NCI-H2227 (cell line): ENCODE measurements at regions not wholly inside any gene's neighbourhood (a gene's known extent, or its start where the extent isn't known, plus 50 kb on each side); places are given as distances from the start of the nearest gene placed in this dataset.

Source experiments
- DNase-seq: peaks from one replicate; lab custom pipeline; 2025; ENCODE audit not compliant: unreplicated experiment; lab: John Stamatoyannopoulos, UW

- no peak for DNase-seq
Observed at GRCh38 chr3:182703233-182703632, 90.1 kb upstream of the ATP11B start.

DNA sequence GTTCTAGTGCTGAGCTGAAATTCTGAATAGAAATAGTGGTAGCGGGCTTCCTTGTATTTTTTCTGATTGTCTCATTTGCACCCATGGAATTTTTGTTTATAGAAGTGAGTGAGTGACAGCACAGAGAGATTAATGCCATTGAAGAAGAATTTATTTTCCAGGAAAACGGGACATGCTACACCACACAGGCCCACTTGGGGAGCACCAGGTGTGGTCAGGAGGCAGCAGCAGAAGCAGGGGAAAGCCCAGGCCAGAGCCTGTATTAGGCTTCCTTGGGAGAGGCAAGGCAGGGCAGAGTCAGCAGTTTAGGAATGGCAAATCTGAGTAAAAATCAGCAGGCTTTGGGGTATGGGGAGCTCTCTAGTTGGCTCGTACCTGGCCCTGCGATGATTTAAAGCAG, 88.4 kb upstream of the ATP11B start:
- no peak for DNase-seq

DNA sequence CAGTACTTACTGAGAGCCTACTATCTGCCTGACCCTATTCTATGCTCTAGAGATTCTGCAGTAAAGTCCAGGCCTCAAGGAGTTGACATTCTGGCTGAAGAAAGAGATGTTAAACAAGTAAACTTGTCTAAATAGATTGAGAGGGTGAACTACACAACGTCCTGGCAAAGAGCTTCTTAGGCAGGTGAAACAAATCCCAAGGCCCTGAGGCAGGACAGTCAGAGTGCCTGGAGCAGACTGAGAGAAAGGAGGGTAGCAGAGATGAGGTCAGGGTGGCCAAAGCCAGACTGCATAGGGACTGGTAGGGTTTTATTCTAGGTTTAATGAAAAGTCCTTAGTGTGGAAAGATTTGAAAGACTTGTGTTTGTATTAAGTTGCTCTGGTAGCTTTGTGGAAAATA, 84.5 kb upstream of the ATP11B start:
- DNase-seq = no peak

GRCh38 chr3:182709306-182709705, 84.0 kb upstream of the ATP11B start:
- DNase-seq = no peak

- DNase-seq = peak; percentile 41
Observed at GRCh38 chr3:182710557-182711157, 82.6 kb upstream of the ATP11B start.

GRCh38 chr3:182711261-182711683, 82.0 kb upstream of the ATP11B start:
- DNase-seq = no peak

DNA sequence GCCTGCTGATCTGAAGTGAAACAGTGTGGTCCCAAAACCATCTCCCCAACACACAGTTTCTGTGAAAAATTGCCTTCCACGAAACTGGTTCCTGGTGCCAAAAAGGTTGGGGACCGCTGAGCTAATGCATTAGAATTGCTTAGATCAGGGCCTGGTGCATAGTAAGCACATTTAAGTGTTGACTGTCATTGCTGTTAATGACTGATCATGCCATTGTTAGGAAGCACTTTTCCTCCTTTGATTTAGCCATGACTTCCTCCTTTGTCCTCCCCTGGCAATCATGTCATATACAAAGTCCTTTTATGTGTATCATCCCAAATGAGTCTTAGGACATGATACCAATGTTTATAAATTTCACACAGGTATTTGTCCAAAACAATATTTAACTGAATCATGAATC, 81.5 kb upstream of the ATP11B start:
- DNase-seq = no peak

- no peak for DNase-seq
Observed at GRCh38 chr3:182713111-182713510, 80.2 kb upstream of the ATP11B start.

GRCh38 chr3:182713743-182714517, 79.4 kb upstream of the ATP11B start:
- DNase-seq = peak; percentile 54

GRCh38 chr3:182715006-182715405, 78.3 kb upstream of the ATP11B start:
- no peak for DNase-seq

DNA sequence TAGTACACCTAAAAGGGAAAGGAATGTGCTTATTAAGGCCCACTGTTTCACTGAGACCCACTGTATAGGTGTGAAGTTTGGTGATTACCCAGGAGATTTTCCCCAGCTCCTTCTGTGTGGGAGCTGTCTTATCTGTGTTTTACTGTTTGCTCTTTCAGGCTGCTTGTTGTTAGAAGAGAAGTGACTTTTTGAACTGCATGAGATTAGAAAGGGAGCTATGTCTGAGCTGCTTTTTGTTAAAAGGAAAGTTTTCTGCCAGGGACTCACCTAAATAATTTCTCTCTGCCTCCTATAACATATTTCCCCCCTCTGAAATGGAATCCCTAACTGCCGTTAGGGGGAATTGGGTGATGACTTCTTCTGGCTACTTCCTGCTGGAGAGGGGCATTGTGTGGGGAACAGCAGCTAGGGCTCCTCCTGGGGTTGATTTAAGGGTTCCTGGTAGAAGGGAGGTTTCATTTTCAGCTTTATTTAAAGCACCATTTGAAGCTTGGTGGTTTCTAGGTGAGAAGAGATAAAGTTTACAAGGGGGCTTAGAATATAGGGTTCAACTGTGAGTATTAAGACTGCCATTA, 77.1 kb upstream of the ATP11B start:
- DNase-seq = no peak

- no peak for DNase-seq
Observed at GRCh38 chr3:182717216-182717615, 76.1 kb upstream of the ATP11B start.

DNA sequence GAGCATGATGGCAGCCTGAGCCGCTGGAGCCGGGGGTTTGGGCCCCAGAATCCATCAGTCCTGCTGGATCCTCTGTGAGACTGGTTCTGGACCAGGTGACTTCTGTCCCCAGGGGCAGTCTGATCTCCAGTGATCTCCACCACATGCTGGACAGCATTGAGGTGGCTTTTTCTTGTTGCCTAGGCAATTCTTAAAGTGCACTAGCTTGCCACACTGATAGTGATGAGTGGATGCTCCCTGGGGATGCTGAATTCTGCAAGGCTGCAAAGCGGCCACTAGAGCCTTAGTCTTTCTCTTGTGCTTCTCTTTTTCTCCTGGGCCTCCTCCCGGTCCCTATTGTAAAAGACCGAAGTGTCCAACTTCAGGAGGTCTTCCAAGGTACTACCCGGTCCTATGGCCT, 70.4 kb upstream of the ATP11B start:
- DNase-seq = no peak

DNA sequence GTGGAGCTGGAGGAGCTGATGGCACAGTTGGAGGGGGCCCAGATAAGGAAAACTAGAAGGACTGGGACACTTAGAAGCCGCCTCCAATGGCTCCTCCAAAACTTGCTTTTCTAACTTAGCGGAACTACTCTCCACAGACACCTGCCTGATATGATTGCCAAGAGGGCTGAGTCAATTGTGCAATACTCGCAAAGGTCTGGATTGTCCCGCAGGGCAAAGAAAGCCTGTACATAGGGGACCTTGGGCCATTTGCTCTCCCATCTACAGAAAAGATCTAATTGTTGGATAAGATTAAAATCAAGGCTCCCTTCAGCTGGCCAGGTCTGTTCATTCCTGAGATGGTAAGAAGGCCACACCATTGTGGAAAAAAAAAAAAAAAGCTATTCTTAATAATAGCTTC, 69.7 kb upstream of the ATP11B start:
- DNase-seq = no peak

- DNase-seq = peak; percentile 39
Observed at GRCh38 chr3:182725372-182726251, 67.7 kb upstream of the ATP11B start.

DNA sequence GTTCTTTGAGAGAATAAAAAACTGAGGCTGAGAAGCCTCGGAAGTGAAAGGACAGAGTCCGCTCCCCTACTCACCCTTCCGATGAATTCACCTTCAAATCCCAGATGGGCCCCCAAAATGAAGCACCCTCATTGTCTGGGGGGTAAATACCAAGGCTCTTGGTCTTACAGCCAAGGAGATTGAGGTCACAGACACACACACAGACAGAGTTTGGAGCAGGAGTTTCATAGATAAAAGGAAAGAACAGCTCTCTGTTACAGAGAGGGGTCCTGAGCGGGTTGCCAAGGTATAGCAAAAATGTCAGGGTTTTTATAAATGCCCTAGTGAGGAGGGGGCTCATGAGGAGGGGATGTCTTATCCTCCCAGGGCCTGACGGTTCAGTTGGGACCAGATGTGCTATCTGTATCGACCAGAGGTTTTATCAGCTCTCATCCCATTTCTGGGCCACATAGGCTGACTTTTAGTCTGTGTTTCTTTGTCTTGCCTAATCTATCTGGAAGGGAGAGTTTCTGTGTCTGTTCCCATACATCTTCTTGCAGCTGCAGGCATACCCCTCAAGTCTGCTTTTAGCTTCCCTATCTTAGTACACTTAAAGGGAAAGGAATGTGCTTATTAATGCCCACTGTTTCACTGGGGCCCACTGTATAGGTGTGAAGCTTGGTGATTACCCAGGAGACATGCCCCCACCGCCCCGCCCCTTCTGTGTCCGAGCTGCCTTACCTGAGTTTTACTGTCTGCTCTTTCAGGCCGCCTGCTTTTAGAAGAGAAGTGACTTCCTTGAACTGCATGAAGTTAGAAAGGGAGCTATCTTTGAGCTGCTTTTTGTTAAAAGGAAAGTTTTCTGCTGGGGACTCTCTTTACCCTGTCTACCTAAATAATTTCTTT, 66.8 kb upstream of the ATP11B start:
- no peak for DNase-seq

- no peak for DNase-seq
Observed at GRCh38 chr3:182728238-182728637, 65.1 kb upstream of the ATP11B start.

- DNase-seq = peak; percentile 8
Observed at GRCh38 chr3:182729903-182730674, 63.2 kb upstream of the ATP11B start.

DNA sequence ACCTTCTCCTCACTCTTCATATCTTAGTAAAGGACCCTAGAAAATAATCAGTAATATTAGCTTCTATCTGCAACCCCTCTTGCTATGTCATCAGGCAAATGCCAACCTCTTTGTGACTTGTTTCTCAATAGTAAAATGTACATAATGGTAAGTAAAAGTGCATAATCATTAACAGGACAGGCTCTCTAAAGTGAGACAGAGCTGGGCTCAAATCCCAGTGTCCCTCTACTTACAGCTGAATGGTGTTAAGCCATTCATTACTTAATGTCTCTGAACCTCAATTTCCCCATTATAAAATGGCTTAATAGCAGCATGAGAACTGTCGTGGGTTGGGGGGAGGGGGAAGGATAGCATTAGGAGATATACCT, 62.6 kb upstream of the ATP11B start:
- DNase-seq = no peak

DNA sequence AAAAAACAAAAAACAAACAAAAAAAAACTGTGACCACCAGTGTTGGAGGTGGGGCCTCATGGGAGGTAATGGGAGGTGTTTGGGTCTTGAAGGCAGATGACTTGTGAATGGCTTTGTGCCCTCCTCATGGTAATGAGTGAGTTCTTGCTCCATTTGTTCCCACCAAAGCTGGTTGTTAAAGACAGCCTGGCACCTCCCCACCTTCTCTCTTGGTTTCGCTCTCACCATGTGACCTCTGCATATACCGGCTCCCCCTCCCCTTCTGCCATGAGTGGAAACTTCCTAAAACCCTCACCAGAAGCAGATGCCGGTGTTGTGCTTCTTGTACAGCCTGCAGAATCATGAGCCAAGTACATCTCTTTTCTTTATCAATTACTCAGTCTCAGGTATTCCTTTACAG, 61.5 kb upstream of the ATP11B start:
- DNase-seq = no peak
